ENCODE measurements at regions not wholly inside any gene's neighbourhood (a gene's known extent, or its start where the extent isn't known, plus 50 kb on each side); places are given as distances from the start of the nearest gene placed in this dataset.

DNA sequence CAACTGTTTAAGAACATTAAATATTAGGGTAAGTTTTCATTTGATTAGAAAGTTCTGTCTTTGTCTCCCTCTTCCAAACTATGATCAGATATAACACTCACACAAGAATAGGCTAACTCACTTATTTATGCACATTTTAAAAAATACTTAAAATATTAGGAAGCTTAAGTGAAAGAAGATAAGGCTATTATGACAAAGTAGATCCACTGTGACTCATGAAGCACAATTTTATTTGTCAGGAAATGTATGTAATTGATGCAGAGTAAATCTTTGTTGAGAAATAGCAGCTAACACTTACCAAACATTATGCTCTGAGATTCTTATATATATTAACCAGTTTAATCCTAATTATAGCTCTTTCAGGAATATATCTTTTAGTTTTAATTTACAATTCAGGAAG, 560.6 kb downstream of the CSNK1G3 start:
- TF ChIP-seq CTCF (IDR thresholded peaks at IDR 0.05) (no peak), EZH2 (IDR thresholded peaks at IDR 0.05; ENCODE audit: borderline replicate concordance, insufficient read depth, low read depth, low read length, poor library complexity, severe bottlenecking) (no peak)
